PC-9 (cell line): ENCODE measurements at regions not wholly inside any gene's neighbourhood (a gene's known extent, or its start where the extent isn't known, plus 50 kb on each side); places are given as distances from the start of the nearest gene placed in this dataset.

Experiments used
- EZH2 ChIP-seq: fragments of 200-600 bp; sonication (generic); IDR thresholded peaks from 2 replicates; pipeline ENCODE4 v1.8.0; 2017; ENCODE audit warnings: antibody characterized with exemption, low read depth
- TF ChIP-seq, protein P1 (sequence below): fragments of 200-600 bp; sonication (generic); conservative IDR thresholded peaks from 2 replicates; pipeline ENCODE4 v1.6.1; 2017; ENCODE audit warnings: mixed run types, antibody characterized with exemption, mild to moderate bottlenecking, moderate library complexity

DNA sequence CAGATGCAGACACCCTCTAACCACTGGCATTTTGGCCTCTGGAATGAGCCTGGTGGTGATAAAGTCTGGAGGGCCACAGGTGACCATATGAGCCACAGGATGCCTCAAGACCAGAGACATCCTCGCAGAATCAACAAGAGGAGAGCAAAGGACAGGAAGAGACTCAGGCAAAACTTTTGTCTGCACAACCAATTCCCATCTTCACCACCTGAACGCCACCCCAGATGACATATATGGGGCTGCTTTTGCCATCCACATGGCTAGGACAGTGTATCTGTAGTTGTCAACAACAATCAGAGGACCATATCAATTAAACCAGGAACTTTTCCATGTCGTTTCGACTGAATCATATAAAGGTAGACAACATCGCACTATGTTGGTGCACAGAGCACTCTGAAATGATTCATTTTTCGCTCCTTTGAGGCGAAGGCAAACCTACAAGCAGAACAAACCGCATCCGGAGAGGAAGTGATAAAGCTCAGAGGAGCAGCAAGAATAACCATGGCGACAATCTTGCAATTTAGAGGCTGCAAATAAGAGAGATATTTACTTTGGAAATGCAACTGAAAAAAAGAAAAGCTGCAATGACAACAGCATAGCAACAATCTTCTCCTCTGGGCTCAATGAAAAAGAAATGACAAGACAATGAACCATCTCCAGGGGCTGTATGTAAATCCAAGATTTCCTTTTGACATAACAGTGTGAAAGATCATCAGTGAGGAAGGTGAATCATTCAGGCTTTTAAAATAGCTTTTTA lies 204.5 kb downstream of the ARL4C start:
- TF ChIP-seq, protein P1, sequence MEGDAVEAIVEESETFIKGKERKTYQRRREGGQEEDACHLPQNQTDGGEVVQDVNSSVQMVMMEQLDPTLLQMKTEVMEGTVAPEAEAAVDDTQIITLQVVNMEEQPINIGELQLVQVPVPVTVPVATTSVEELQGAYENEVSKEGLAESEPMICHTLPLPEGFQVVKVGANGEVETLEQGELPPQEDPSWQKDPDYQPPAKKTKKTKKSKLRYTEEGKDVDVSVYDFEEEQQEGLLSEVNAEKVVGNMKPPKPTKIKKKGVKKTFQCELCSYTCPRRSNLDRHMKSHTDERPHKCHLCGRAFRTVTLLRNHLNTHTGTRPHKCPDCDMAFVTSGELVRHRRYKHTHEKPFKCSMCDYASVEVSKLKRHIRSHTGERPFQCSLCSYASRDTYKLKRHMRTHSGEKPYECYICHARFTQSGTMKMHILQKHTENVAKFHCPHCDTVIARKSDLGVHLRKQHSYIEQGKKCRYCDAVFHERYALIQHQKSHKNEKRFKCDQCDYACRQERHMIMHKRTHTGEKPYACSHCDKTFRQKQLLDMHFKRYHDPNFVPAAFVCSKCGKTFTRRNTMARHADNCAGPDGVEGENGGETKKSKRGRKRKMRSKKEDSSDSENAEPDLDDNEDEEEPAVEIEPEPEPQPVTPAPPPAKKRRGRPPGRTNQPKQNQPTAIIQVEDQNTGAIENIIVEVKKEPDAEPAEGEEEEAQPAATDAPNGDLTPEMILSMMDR, result no peak
- no peak for TF ChIP-seq EZH2
